ENCODE measurements at regions not wholly inside any gene's neighbourhood (a gene's known extent, or its start where the extent isn't known, plus 50 kb on each side); places are given as distances from the start of the nearest gene placed in this dataset.

DNA sequence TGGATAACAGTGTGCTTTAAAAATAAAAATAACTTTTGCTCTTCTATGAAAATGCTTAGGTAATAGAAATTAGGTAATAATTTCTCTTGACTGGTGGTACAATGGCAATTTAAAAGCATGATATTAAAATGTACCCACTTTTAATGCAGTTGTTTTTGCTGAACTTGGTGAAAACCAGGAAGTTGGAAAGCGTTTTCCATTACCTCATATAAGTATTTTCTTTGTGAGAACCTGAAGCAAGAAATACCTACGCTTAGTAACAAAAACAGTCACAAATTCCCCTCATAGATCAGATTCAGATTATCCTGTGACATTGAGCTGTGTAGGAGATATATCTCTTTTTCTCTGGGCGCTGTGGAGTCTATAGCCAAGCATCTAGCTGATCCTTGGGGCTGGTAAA is 689.0 kb upstream of the FZD8 start:
- intact Hi-C loops (cut with micrococcal nuclease) (no loop called here), in situ Hi-C loops (cut with MboI; ENCODE audit: low sequenced_read_pairs) (no loop called here), dilution Hi-C loops (cut with HindIII; ENCODE audit: low sequenced_read_pairs, unreplicated experiment) (no loop called here)
- Histone ChIP-seq H3K4me1 (ENCODE audit: control insufficient read depth, insufficient read depth, low read length) (peaks cover 2% of the 10 kb centered on the region; the same call in 1 of the 2 replicates), H3K9ac (ENCODE audit: low read depth, low read length) (no peak overlapping the region), H3K18ac (ENCODE audit: low read depth, low read length) (no peak overlapping the region), H3K4me2 (ENCODE audit: low read depth, low read length) (no peak overlapping the region), H2BK120ac (ENCODE audit: low read depth, low read length) (no peak overlapping the region), H3K56ac (ENCODE audit: extremely low read depth, insufficient read depth, low read length) (no peak overlapping the region), H2BK5ac (ENCODE audit: low read depth, low read length, poor library complexity, severe bottlenecking) (no peak overlapping the region), H3K4ac (ENCODE audit: low read depth, low read length) (no peak overlapping the region), H2AK9ac (replicated peaks; ENCODE audit: low read depth, low read length, poor library complexity) (no peak overlapping the region), H3K36me3 (ENCODE audit: control insufficient read depth, insufficient read depth, low read length) (no peaks in the 10 kb centered on the region), H4K8ac (ENCODE audit: low read depth in 2 of 2, low read length in 2 of 2) (no peak overlapping the region), H2AK5ac (ENCODE audit: low read depth, low read length) (no peak overlapping the region), H3K27me3 (ENCODE audit: control insufficient read depth, insufficient read depth, low read length) (no peaks in the 10 kb centered on the region), H2BK15ac (ENCODE audit: low read depth, low read length) (no peak overlapping the region), H2AFZ (replicated peaks; ENCODE audit: low read length, poor library complexity) (no peak overlapping the region), H3K23ac (ENCODE audit: low read depth, low read length) (no peak overlapping the region), H4K5ac (ENCODE audit: low read depth, low read length) (no peak overlapping the region), H3K9me3 (ENCODE audit: control insufficient read depth, insufficient read depth, low read length) (no peaks in the 10 kb centered on the region), H3K9me1 (ENCODE audit: insufficient read depth, low read length) (no peaks in the 10 kb centered on the region), H4K20me1 (ENCODE audit: insufficient read depth, low read length) (no peaks in the 10 kb centered on the region), H3K79me1 (ENCODE audit: low read depth in 1 of 2, low read length in 2 of 2) (no peaks in the 10 kb centered on the region), H4K91ac (ENCODE audit: insufficient read depth, low read depth, low read length) (no peak overlapping the region), H2BK20ac (ENCODE audit: low read depth, low read length) (no peak overlapping the region), H3K27ac (ENCODE audit: insufficient read depth, low read length) (no peak overlapping the region), H3K4me3 (ENCODE audit: insufficient read depth, low read depth, low read length) (no peak overlapping the region), H3K14ac (replicated peaks; ENCODE audit: low read depth, low read length) (no peak overlapping the region)
- TF ChIP-seq SMC3 (IDR thresholded peaks at IDR 0.05; ENCODE audit: low read depth, low read length) (no peak), RCOR1 (IDR thresholded peaks at IDR 0.05; ENCODE audit: insufficient replicate concordance, low read length) (no peak), MXI1 (IDR thresholded peaks at IDR 0.05; ENCODE audit: borderline replicate concordance, low read depth, low read length) (no peak), RFX5 (IDR thresholded peaks at IDR 0.05; ENCODE audit: low read depth, low read length) (no peak), FOS (IDR thresholded peaks at IDR 0.05; ENCODE audit: low read depth, low read length) (no peak), POLR2A (IDR thresholded peaks at IDR 0.05; ENCODE audit: low read depth, low read length) (no peak), NFE2L2 (IDR thresholded peaks at IDR 0.05; ENCODE audit: low read depth, low read length) (no peak), CHD1 (IDR thresholded peaks at IDR 0.05; ENCODE audit: low read depth, low read length) (no peak)
- TF ChIP-seq, protein P1, sequence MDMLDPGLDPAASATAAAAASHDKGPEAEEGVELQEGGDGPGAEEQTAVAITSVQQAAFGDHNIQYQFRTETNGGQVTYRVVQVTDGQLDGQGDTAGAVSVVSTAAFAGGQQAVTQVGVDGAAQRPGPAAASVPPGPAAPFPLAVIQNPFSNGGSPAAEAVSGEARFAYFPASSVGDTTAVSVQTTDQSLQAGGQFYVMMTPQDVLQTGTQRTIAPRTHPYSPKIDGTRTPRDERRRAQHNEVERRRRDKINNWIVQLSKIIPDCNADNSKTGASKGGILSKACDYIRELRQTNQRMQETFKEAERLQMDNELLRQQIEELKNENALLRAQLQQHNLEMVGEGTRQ (IDR thresholded peaks at IDR 0.05; ENCODE audit: low read depth, low read length), result no peak
- BruUV-seq (replicated peaks), result no TSS peak
- no peak for ATAC-seq (ENCODE audit: low read depth)
- ChIA-PET POLR2A (ENCODE audit: unreplicated experiment) (no interaction called here), CTCF (no interaction called here)
- no peak for DNase-seq
- WGBS, 2 experiments (ENCODE audit: extremely low coverage in 2 of 2, insufficient read length in 1 of 2), result no CpG with 5 or more reads among the region's 3 CpGs

Measured in IMR-90 (cell line).